WERI-Rb-1 (cell line): ENCODE measurements at regions not wholly inside any gene's neighbourhood (a gene's known extent, or its start where the extent isn't known, plus 50 kb on each side); places are given as distances from the start of the nearest gene placed in this dataset.

Experiments used
- DNase-seq: peaks from one replicate; pipeline ENCODE4 v3.0.0-alpha.2; 2020
- H3K27ac ChIP-seq: fragments of 250-450 bp; sonication (Bioruptor Pico); 2 replicates; pipeline ENCODE4 v1.5.1; 2020; ENCODE audit warnings: mild to moderate bottlenecking, moderate library complexity
- H3K27me3 ChIP-seq: fragments of 250-450 bp; sonication (Bioruptor Pico); 2 replicates; pipeline ENCODE4 v1.5.1; 2021; ENCODE audit warnings: mild to moderate bottlenecking, low read depth, moderate library complexity; ENCODE audit not compliant: insufficient read depth, severe bottlenecking
- H3K36me3 ChIP-seq: fragments of 250-450 bp; sonication (Bioruptor Pico); 2 replicates; pipeline ENCODE4 v1.5.1; 2020; ENCODE audit warnings: mild to moderate bottlenecking, moderate library complexity
- H3K4me3 ChIP-seq: 2 replicates; pipeline ENCODE4 v1.5.1; 2011; ENCODE audit warnings: low read depth, mild to moderate bottlenecking, control low read depth, low read length
- H3K9me3 ChIP-seq: fragments of 250-450 bp; sonication (Bioruptor Pico); 2 replicates; pipeline ENCODE4 v1.5.1; 2021; ENCODE audit warnings: mild to moderate bottlenecking, moderate library complexity; ENCODE audit not compliant: severe bottlenecking
- CTCF ChIP-seq: IDR thresholded peaks from 2 replicates; pipeline ENCODE4 v1.5.1; 2011; ENCODE audit warnings: low read depth, mild to moderate bottlenecking, control low read depth, inconsistent platforms, low read length

DNA sequence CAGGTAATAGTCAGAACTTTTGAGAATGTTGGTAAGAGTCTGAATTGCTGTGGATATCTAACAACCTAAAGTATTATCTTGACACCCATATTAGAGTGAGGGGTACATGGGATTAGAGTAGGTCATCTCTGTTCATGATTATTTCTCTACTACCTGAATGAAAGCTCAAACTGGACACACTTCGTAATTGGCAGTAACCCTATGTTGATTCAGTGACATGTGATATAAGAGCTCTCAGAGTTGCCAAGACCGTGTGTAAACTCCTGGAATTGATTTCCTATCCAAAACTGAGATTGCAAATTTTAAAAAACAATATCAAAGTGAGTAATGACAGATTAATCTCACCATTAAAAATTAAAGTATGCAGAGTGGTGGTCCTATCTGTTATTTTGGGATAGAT, 214.8 kb upstream of the ARHGEF26 start:
- no peaks in the 10 kb centered on the region for H3K27me3 ChIP-seq
- DNase-seq, result no peak
- H3K27ac ChIP-seq, result no peak overlapping the region
- no peaks in the 10 kb centered on the region for H3K9me3 ChIP-seq
- TF ChIP-seq CTCF, result no peak
- H3K4me3 ChIP-seq, result no peak overlapping the region
- H3K36me3 ChIP-seq, result no peaks in the 10 kb centered on the region

- no peaks in the 10 kb centered on the region for H3K36me3 ChIP-seq
- H3K27me3 ChIP-seq, result no peaks in the 10 kb centered on the region
- no peak overlapping the region for H3K4me3 ChIP-seq
- TF ChIP-seq CTCF, result no peak
- no peak overlapping the region for H3K27ac ChIP-seq
- no peak for DNase-seq
- no peaks in the 10 kb centered on the region for H3K9me3 ChIP-seq
These were observed 210.8 kb upstream of the ARHGEF26 start for GRCh38 chr3:153910387-153910786.

DNA sequence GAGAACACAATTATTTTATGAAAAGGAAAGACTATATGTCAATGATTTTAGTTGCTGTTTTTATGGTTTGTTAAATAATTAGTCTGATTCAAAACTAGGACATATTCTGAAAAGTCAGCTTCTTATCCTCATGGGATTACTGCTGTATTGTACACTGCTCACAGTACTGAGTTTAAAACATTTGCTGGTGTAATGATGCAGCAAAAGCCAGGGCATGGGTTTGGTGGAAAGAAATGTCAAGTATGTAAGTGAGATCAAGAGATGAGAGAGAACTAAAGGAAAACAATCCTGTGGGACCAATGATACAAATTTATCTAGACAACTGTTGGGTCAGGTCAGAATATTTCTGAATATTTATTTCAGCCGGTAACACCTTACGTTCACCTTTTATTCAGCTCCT, 210.1 kb upstream of the ARHGEF26 start:
- Histone ChIP-seq H3K4me3 (no peak overlapping the region), H3K9me3 (no peaks in the 10 kb centered on the region), H3K27ac (no peak overlapping the region), H3K27me3 (no peaks in the 10 kb centered on the region), H3K36me3 (no peaks in the 10 kb centered on the region)
- no peak for DNase-seq
- no peak for TF ChIP-seq CTCF

DNA sequence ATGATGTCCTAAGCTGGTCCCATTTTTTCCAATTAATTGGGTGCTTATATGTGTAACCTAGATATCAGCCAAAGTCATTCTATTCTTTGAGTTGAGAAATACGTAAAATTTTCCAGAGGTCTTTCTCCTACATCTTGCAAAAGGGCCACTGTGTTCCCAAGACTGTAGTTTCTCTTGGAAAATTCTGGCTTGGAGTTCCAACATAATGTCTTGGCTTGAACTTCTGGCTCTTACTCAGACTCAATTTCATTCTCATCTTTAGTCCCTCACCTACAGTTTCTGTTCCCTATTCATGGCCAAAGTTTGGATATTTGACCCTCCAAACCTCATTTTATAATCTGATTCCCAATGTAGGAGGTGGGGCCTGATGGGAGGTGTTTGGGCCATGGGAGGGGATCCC, 201.4 kb upstream of the ARHGEF26 start:
- no peaks in the 10 kb centered on the region for H3K27me3 ChIP-seq
- H3K27ac ChIP-seq, result no peak overlapping the region
- no peak for TF ChIP-seq CTCF
- H3K9me3 ChIP-seq, result no peaks in the 10 kb centered on the region
- no peak for DNase-seq
- no peaks in the 10 kb centered on the region for H3K36me3 ChIP-seq
- no peak overlapping the region for H3K4me3 ChIP-seq

- no peaks in the 10 kb centered on the region for H3K9me3 ChIP-seq
- no peak for TF ChIP-seq CTCF
- no peak for DNase-seq
- no peaks in the 10 kb centered on the region for H3K36me3 ChIP-seq
- H3K27ac ChIP-seq, result no peak overlapping the region
- no peaks in the 10 kb centered on the region for H3K27me3 ChIP-seq
- H3K4me3 ChIP-seq, result no peak overlapping the region
These were observed 199.4 kb upstream of the ARHGEF26 start for GRCh38 chr3:153921826-153922225.

DNA sequence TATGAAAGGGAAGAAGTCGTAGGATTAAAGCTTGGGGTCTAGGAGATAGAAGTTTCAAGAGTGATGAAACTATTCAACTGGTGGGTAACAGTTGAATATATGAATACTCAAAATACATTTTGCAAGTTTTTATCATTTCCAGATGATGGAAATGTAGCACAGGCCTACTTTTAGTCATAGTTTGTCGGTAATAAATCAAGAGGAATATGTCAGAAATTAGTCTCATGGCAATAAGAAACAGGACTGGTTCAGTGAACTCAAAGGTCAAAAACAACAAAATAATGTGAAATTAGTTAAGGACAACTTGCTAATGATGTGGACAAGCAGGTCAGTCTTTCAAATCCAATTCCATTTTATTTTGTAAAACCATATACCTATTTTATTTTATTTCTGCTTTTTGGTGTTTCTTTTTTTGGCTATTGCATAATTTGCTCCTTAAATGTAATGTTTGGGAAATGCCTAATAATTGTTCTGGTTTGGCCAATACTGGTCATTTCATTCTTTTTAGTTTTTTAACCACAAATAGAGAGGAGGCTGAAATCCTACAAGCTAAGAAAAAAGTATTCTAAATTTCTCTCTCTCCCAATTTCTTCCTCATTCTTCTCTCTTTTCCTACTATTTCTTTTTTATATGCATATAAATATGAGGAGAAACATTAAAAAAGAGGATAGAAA, 195.2 kb upstream of the ARHGEF26 start:
- TF ChIP-seq CTCF, result no peak
- H3K9me3 ChIP-seq, result no peaks in the 10 kb centered on the region
- no peak for DNase-seq

More for the DNA sequence above, 195.2 kb upstream of the ARHGEF26 start:
- H3K27ac ChIP-seq, result no peak overlapping the region
- no peaks in the 10 kb centered on the region for H3K27me3 ChIP-seq
- no peaks in the 10 kb centered on the region for H3K36me3 ChIP-seq
- H3K4me3 ChIP-seq, result no peak overlapping the region
